ENCODE measurements at regions not wholly inside any gene's neighbourhood (a gene's known extent, or its start where the extent isn't known, plus 50 kb on each side); places are given as distances from the start of the nearest gene placed in this dataset.

- intact Hi-C loops (cut with DNase I), result no loop called here
- TF ChIP-seq CTCF (IDR thresholded peaks at IDR 0.05), result no peak
- H3K4me1 ChIP-seq, result no peaks in the 10 kb centered on the region
- H3K9me3 ChIP-seq, result peaks cover 0 to 58% of the 10 kb centered on the region in 2 donors
- H3K27ac ChIP-seq, result no peak overlapping the region
- H3K36me3 ChIP-seq, result no peaks in the 10 kb centered on the region
- DNase-seq (no peak), ATAC-seq (no peak)
- no peak overlapping the region for H3K4me3 ChIP-seq
- H3K27me3 ChIP-seq, result no peaks in the 10 kb centered on the region
Observed at GRCh38 chr19:57004418-57004817, 115.4 kb upstream of the USP29 start.

GRCh38 chr19:57008432-57008831 is 111.4 kb upstream of the USP29 start:
- no peaks in the 10 kb centered on the region for H3K36me3 ChIP-seq
- no peak overlapping the region for H3K4me3 ChIP-seq
- H3K4me1 ChIP-seq, result no peaks in the 10 kb centered on the region
- H3K27ac ChIP-seq, result no peak overlapping the region
- H3K27me3 ChIP-seq, result no peaks in the 10 kb centered on the region
- ATAC-seq, result no peak
- H3K9me3 ChIP-seq, result peaks cover 0 to 57% of the 10 kb centered on the region in 2 donors
- no peak for TF ChIP-seq CTCF (IDR thresholded peaks at IDR 0.05)
- intact Hi-C loops (cut with DNase I), result no loop called here
- no peak for DNase-seq

GRCh38 chr19:57010541-57010940 is 109.2 kb upstream of the USP29 start:
- no peak for TF ChIP-seq CTCF (IDR thresholded peaks at IDR 0.05)
- intact Hi-C loops (cut with DNase I), result no loop called here
- H3K9me3 ChIP-seq, result peaks cover 0 to 65% of the 10 kb centered on the region in 2 donors

GRCh38 chr19:57016076-57016475 is 103.7 kb upstream of the USP29 start:
- H3K27ac ChIP-seq, result no peak overlapping the region
- TF ChIP-seq CTCF (IDR thresholded peaks at IDR 0.05), result no peak

More at GRCh38 chr19:57010541-57010940, 109.2 kb upstream of the USP29 start:
- Histone ChIP-seq H3K4me1 (no peaks in the 10 kb centered on the region), H3K27me3 (no peaks in the 10 kb centered on the region), H3K4me3 (no peak overlapping the region), H3K27ac (no peak overlapping the region), H3K36me3 (no peaks in the 10 kb centered on the region)
- no peak for DNase-seq
- no peak for ATAC-seq

GRCh38 chr19:57016491-57016890 is 103.3 kb upstream of the USP29 start:
- H3K27ac ChIP-seq, result no peak overlapping the region
- no peak for DNase-seq

More at GRCh38 chr19:57016076-57016475, 103.7 kb upstream of the USP29 start:
- peaks cover 0 to 13% of the 10 kb centered on the region in 2 donors for H3K27me3 ChIP-seq
- no peak overlapping the region for H3K4me3 ChIP-seq
- intact Hi-C loops (cut with DNase I), result no loop called here
- ATAC-seq, result no peak
- no peaks in the 10 kb centered on the region for H3K4me1 ChIP-seq
- H3K36me3 ChIP-seq, result no peaks in the 10 kb centered on the region
- no peak for DNase-seq
- peaks cover 0 to 56% of the 10 kb centered on the region in 2 donors for H3K9me3 ChIP-seq

More at GRCh38 chr19:57016491-57016890, 103.3 kb upstream of the USP29 start:
- H3K36me3 ChIP-seq, result no peaks in the 10 kb centered on the region
- H3K4me1 ChIP-seq, result no peaks in the 10 kb centered on the region
- TF ChIP-seq CTCF (IDR thresholded peaks at IDR 0.05), result no peak
- no peak overlapping the region for H3K4me3 ChIP-seq
- peaks cover 0 to 13% of the 10 kb centered on the region in 2 donors for H3K27me3 ChIP-seq
- no peak for ATAC-seq
- H3K9me3 ChIP-seq, result peaks cover 0 to 53% of the 10 kb centered on the region in 2 donors
- intact Hi-C loops (cut with DNase I), result no loop called here

All from left lung (tissue), 4 donors.